PFSK-1 (cell line): ENCODE measurements at regions not wholly inside any gene's neighbourhood (a gene's known extent, or its start where the extent isn't known, plus 50 kb on each side); places are given as distances from the start of the nearest gene placed in this dataset.

Source experiments
- FOXP2 ChIP-seq: optimal IDR thresholded peaks from 2 replicates; pipeline ENCODE3; 2011; ENCODE audit warnings: borderline replicate concordance, control low read depth, inconsistent platforms; ENCODE audit not compliant: insufficient read depth; ENCODE audit errors: extremely low read length, extremely low read depth
- POLR2AphosphoS5 ChIP-seq: IDR thresholded peaks from 2 replicates; pipeline ENCODE4 v1.6.1; 2012; ENCODE audit warnings: low read depth, mild to moderate bottlenecking, control low read depth, low read length, moderate library complexity
- REST ChIP-seq, 2 experiments: IDR thresholded peaks; 2 replicates each; pipeline versions ENCODE4 v1.6.1 to v1.8.0; 2011 to 2012; ENCODE audit warnings: low read depth in 2 of 2, low read length in 2 of 2, control low read depth in 1 of 2, inconsistent platforms in 1 of 2, mild to moderate bottlenecking in 1 of 2, moderate library complexity in 1 of 2; ENCODE audit not compliant: insufficient read depth in 1 of 2
- SIN3A ChIP-seq: IDR thresholded peaks from 2 replicates; pipeline ENCODE4 v1.6.1; 2012; ENCODE audit warnings: mild to moderate bottlenecking, low read length, moderate library complexity, borderline replicate concordance; ENCODE audit not compliant: insufficient read depth
- TAF1 ChIP-seq: IDR thresholded peaks from 2 replicates; pipeline ENCODE4 v1.6.1; 2012; ENCODE audit warnings: low read length, control low read depth, borderline replicate concordance; ENCODE audit not compliant: insufficient read depth

- TF ChIP-seq FOXP2 (no peak), REST (IDR thresholded peaks at IDR 0.05; ENCODE audit: insufficient read depth in 1 of 2, low read depth in 2 of 2, low read length in 2 of 2) (no peak), TAF1 (no peak), POLR2AphosphoS5 (no peak), SIN3A (no peak)
These were observed 70.6 kb upstream of the CACNA1E start for GRCh38 chr1:181412746-181413145.

- TF ChIP-seq REST (IDR thresholded peaks at IDR 0.05; ENCODE audit: insufficient read depth in 1 of 2, low read depth in 2 of 2, low read length in 2 of 2) (no peak), SIN3A (no peak), FOXP2 (no peak), TAF1 (no peak), POLR2AphosphoS5 (no peak)
These were observed 70.0 kb upstream of the CACNA1E start for GRCh38 chr1:181413195-181413815.

GRCh38 chr1:181413836-181414235 lies 69.5 kb upstream of the CACNA1E start:
- TF ChIP-seq SIN3A (no peak), REST (IDR thresholded peaks at IDR 0.05; ENCODE audit: insufficient read depth in 1 of 2, low read depth in 2 of 2, low read length in 2 of 2) (no peak), FOXP2 (no peak), POLR2AphosphoS5 (no peak), TAF1 (no peak)

GRCh38 chr1:181416268-181416860 lies 67.0 kb upstream of the CACNA1E start:
- TF ChIP-seq FOXP2 (no peak), SIN3A (no peak), REST (IDR thresholded peaks at IDR 0.05; ENCODE audit: insufficient read depth in 1 of 2, low read depth in 2 of 2, low read length in 2 of 2) (no peak), POLR2AphosphoS5 (no peak), TAF1 (no peak)

- TF ChIP-seq POLR2AphosphoS5 (no peak), REST (IDR thresholded peaks at IDR 0.05; ENCODE audit: insufficient read depth in 1 of 2, low read depth in 2 of 2, low read length in 2 of 2) (no peak), SIN3A (no peak), TAF1 (no peak), FOXP2 (no peak)
These were observed 65.4 kb upstream of the CACNA1E start for GRCh38 chr1:181417915-181418314.
